ENCODE measurements at regions not wholly inside any gene's neighbourhood (a gene's known extent, or its start where the extent isn't known, plus 50 kb on each side); places are given as distances from the start of the nearest gene placed in this dataset.
A peak's percentile ranks its signal among the peaks of the same experiment; 100 is the strongest.

DNA sequence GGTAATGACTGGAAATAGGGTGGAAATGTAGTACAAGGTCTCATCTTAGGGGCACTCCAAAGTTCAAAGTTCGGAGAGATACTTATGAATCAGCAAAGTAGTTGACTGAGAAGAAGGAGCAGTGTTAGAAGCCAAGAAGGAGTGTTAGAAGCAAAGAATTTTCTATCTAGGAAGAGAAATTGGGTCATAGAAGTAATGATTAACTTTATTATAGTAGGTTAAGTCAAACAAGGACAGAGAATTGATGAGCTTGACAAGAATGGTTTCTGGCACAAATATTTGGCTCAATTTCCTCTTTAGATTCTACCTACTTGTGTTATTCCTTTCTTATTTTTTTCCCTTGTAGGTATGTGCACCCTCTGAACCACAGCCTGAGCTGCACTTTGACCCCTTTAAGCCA is 810.5 kb upstream of the LRFN5 start (continued):
- no peak for TF ChIP-seq REST (IDR thresholded peaks at IDR 0.05; ENCODE audit: unreplicated experiment)
- TF ChIP-seq ETS1 (IDR thresholded peaks at IDR 0.05): no peak
- no peak for TF ChIP-seq POLR2AphosphoS5 (IDR thresholded peaks at IDR 0.05; ENCODE audit: low read depth)
- no peak for TF ChIP-seq CREB1 (CRISPR knock-in tag; IDR thresholded peaks at IDR 0.05; ENCODE audit: low read depth)

DNA sequence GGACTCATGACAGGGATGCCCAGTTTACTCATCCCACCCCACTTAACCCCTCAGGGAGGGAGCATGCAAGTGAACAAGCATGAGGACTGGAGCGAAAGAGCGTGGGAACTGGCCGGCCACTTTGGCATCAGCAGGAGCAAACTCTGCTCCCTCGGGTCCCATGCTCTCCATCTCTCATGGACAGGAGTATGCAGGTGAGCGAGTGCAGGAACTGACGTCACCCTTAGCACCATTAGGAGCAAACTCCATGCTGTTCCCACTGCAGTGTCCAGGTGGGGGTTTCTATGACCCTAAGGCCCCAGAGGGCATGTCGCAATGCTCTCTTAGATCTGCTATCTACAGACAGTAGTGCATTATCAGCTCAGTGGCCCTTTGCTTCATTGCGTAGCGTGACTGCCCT is 821.8 kb upstream of the LRFN5 start:
- H3K4me3 Mint-ChIP-seq: no peak overlapping the region
- H3K27me3 Mint-ChIP-seq (ENCODE audit: insufficient read depth, low read depth, poor library complexity): no peaks in the 10 kb centered on the region
- Histone ChIP-seq H3K79me2 (replicated peaks; ENCODE audit: insufficient read depth) (no peaks in the 10 kb centered on the region), H3F3A (replicated peaks; ENCODE audit: low read depth) (no peaks in the 10 kb centered on the region), H3K27me3 (ENCODE audit: insufficient read depth) (no peaks in the 10 kb centered on the region), H3K27ac (ENCODE audit: low read depth) (no peak overlapping the region), H3K36me3 (ENCODE audit: insufficient read depth) (no peaks in the 10 kb centered on the region), H3K4me2 (no peak overlapping the region), H3K4me3 (no peak overlapping the region), H3K4me1 (ENCODE audit: insufficient read depth) (no peaks in the 10 kb centered on the region), H4K20me1 (replicated peaks; ENCODE audit: insufficient read depth) (no peaks in the 10 kb centered on the region), H2AFZ (no peak overlapping the region), H3K9me2 (ENCODE audit: insufficient read depth) (no peaks in the 10 kb centered on the region)
- DNase-seq (ENCODE audit: low spot score) (no peak), ATAC-seq (no peak)
- no peaks in the 10 kb centered on the region; the same call in 2 of the 3 replicates for H3K36me3 Mint-ChIP-seq (ENCODE audit: low read depth)
- H3K4me1 Mint-ChIP-seq: no peaks in the 10 kb centered on the region
- TF ChIP-seq, protein P1, sequence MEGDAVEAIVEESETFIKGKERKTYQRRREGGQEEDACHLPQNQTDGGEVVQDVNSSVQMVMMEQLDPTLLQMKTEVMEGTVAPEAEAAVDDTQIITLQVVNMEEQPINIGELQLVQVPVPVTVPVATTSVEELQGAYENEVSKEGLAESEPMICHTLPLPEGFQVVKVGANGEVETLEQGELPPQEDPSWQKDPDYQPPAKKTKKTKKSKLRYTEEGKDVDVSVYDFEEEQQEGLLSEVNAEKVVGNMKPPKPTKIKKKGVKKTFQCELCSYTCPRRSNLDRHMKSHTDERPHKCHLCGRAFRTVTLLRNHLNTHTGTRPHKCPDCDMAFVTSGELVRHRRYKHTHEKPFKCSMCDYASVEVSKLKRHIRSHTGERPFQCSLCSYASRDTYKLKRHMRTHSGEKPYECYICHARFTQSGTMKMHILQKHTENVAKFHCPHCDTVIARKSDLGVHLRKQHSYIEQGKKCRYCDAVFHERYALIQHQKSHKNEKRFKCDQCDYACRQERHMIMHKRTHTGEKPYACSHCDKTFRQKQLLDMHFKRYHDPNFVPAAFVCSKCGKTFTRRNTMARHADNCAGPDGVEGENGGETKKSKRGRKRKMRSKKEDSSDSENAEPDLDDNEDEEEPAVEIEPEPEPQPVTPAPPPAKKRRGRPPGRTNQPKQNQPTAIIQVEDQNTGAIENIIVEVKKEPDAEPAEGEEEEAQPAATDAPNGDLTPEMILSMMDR (conservative IDR thresholded peaks at IDR 0.05; ENCODE audit: low read depth in 2 of 2): peak in 1 of 2 experiments; percentile 34; a peak in 2 of 4 replicates
- TF ChIP-seq ZNF114 (CRISPR knock-in tag; IDR thresholded peaks at IDR 0.05) (no peak), STAT1 (IDR thresholded peaks at IDR 0.05; ENCODE audit: unreplicated experiment) (no peak), POLR2AphosphoS5 (IDR thresholded peaks at IDR 0.05; ENCODE audit: low read depth) (no peak), ETS1 (IDR thresholded peaks at IDR 0.05) (no peak), ZNF462 (CRISPR knock-in tag; IDR thresholded peaks at IDR 0.05) (no peak), JUNB (IDR thresholded peaks at IDR 0.05; ENCODE audit: unreplicated experiment) (no peak)
- no peak overlapping the region for H3K27ac Mint-ChIP-seq
- peaks cover 6% of the 10 kb centered on the region; the same call in 1 of the 3 replicates for H3K9me3 Mint-ChIP-seq

Measured in GM23338 (cell line).